Retinal pigment epithelial cell (primary cell): ENCODE measurements at regions not wholly inside any gene's neighbourhood (a gene's known extent, or its start where the extent isn't known, plus 50 kb on each side); places are given as distances from the start of the nearest gene placed in this dataset.

Source experiments
- DNase-seq: peaks from one replicate; pipeline ENCODE4 v3.0.0-alpha.2; 2010; ENCODE audit warnings: low read depth
- H3K4me3 ChIP-seq: 2 replicates; pipeline ENCODE4 v1.5.1; 2011; ENCODE audit warnings: mild to moderate bottlenecking, low read length, control low read depth, moderate library complexity
- TF ChIP-seq, protein P1 (sequence below): conservative IDR thresholded peaks from 2 replicates; pipeline ENCODE4 v1.5.1; 2011; ENCODE audit warnings: low read depth, low read length, control low read depth, inconsistent platforms

- TF ChIP-seq, protein P1, sequence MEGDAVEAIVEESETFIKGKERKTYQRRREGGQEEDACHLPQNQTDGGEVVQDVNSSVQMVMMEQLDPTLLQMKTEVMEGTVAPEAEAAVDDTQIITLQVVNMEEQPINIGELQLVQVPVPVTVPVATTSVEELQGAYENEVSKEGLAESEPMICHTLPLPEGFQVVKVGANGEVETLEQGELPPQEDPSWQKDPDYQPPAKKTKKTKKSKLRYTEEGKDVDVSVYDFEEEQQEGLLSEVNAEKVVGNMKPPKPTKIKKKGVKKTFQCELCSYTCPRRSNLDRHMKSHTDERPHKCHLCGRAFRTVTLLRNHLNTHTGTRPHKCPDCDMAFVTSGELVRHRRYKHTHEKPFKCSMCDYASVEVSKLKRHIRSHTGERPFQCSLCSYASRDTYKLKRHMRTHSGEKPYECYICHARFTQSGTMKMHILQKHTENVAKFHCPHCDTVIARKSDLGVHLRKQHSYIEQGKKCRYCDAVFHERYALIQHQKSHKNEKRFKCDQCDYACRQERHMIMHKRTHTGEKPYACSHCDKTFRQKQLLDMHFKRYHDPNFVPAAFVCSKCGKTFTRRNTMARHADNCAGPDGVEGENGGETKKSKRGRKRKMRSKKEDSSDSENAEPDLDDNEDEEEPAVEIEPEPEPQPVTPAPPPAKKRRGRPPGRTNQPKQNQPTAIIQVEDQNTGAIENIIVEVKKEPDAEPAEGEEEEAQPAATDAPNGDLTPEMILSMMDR: no peak
- H3K4me3 ChIP-seq: no peak overlapping the region
- DNase-seq: no peak
Observed at GRCh38 chr15:81511138-81511537, 137.1 kb upstream of the TMC3 start.

DNA sequence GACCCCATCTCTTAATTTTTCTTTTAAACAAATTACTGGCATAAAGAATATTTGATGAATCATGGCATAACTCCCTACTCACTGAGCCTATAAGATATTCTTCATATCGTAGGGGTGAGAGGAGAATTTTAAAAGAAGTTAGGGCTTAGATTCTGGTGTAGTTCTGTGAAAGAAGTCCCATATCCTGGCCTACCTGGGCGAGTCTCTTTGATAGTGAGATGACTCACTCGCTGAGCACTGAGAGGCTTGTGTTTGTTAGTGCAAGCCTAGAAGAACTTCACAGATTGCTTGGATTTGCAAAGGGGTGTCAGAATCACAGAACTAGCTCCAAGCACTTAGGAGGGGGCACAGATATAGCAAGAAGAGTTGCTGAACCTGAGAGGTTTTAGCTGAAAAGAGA lies 133.8 kb upstream of the TMC3 start:
- TF ChIP-seq, protein P1: no peak
- H3K4me3 ChIP-seq: no peak overlapping the region
- DNase-seq: no peak

- no peak overlapping the region for H3K4me3 ChIP-seq
- TF ChIP-seq, protein P1: no peak
Observed at GRCh38 chr15:81506936-81507335, 132.9 kb upstream of the TMC3 start.

GRCh38 chr15:81506071-81506470 lies 132.1 kb upstream of the TMC3 start:
- H3K4me3 ChIP-seq: no peak overlapping the region
- TF ChIP-seq, protein P1: no peak
- DNase-seq: no peak

More at GRCh38 chr15:81506936-81507335, 132.9 kb upstream of the TMC3 start:
- no peak for DNase-seq

DNA sequence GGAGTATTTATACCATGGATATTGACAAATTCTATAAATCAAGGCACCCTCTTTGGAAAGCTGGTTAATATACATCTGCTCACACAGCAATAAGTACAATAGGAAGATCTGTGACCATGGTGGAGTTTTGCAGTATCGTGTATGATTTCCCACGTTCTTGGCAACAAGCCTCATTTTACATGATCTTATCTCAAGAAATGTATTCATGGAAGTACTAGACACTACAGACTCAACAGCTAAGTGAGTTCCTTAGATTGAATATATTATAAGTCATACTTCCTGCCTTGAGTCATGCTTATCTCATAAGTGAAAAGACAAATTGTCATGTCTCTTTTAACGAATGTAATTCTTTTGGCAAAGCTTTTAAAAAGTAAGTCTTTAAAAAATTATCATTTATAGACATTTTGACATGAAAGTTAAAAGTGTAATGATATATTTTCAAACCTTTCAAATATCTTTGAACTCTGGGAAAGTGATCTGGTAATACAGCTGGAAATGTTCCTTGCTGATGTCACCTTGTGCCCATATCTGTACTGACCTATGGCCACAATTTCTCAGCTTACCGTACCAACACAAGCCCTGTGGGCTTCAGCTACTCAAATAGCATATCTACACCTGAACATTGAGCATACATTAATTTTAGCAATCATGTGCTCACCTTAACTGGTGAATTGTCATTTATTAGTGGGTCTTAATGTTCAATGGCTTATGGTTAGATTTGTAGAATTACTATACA lies 130.3 kb upstream of the TMC3 start:
- no peak overlapping the region for H3K4me3 ChIP-seq
- TF ChIP-seq, protein P1: no peak
- DNase-seq: no peak

DNA sequence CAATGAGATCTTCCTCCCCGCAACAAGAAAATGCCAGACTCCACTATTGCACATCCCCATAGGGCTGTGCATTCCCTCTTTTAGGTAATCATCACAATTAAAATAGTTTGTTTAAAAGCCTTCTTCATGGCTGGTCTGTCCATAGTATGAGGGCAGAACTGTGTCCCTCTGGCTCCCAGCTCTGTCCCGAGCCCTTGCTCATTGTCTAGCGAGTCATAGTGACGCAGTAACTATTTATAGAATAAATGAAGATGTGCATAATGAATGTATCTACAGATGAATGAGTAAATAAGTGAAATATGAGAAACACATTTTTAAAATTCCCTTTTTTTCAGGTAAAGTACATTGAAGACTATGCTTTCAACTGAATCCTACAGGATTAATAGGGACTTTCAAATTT lies 128.4 kb upstream of the TMC3 start:
- TF ChIP-seq, protein P1: no peak
- H3K4me3 ChIP-seq: no peak overlapping the region
- no peak for DNase-seq

DNA sequence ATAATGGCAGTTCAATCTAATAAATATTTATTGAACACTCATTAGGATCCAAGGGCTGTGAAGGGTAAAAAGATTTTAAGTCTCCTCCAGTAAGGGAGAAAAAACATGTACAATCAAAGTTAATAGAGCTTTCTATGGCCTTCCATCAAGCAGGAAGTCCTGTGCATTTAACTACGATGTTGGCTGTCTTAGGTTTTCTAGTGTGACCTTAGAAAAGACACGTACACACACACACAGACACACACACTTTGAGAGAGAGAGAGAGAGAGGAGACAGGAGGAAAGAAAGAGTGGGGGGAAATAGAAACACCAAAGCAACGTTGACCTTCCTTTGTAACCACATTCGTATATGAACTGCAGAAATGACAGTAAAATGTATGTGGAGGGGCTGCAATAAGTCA lies 126.1 kb upstream of the TMC3 start:
- TF ChIP-seq, protein P1: no peak
- no peak for DNase-seq
- H3K4me3 ChIP-seq: no peak overlapping the region
